Endodermal cell (in vitro differentiated cells): ENCODE measurements at regions not wholly inside any gene's neighbourhood (a gene's known extent, or its start where the extent isn't known, plus 50 kb on each side); places are given as distances from the start of the nearest gene placed in this dataset.

Source experiments
- DNase-seq: peaks from one replicate; pipeline ENCODE4 v3.0.0-alpha.2; 2017
- H3K27ac ChIP-seq: 2 replicates; pipeline ENCODE4 v1.5.1; 2013; ENCODE audit warnings: mild to moderate bottlenecking, low read depth, low read length, moderate library complexity
- H3K27me3 ChIP-seq: 2 replicates; pipeline ENCODE4 v1.6.1; 2013; ENCODE audit warnings: mild to moderate bottlenecking, low read length, moderate library complexity; ENCODE audit not compliant: insufficient read depth, control insufficient read depth, poor library complexity, severe bottlenecking
- H3K36me3 ChIP-seq: 2 replicates; pipeline ENCODE4 v1.7.0; 2013; ENCODE audit warnings: mild to moderate bottlenecking, low read length, moderate library complexity; ENCODE audit not compliant: control insufficient read depth, insufficient read depth
- H3K4me1 ChIP-seq: one replicate; pipeline ENCODE4 v1.7.0; 2013; ENCODE audit warnings: low read length; ENCODE audit not compliant: control insufficient read depth, insufficient read depth
- H3K4me3 ChIP-seq: 2 replicates; pipeline ENCODE4 v1.5.1; 2013; ENCODE audit warnings: mild to moderate bottlenecking, low read length, moderate library complexity
- H3K9ac ChIP-seq: 2 replicates; pipeline ENCODE4 v1.6.1; 2013; ENCODE audit warnings: mild to moderate bottlenecking, low read length, moderate library complexity; ENCODE audit not compliant: poor library complexity, severe bottlenecking; ENCODE audit errors: extremely low read depth
- H3K9me3 ChIP-seq: 2 replicates; pipeline ENCODE4 v1.6.1; 2013; ENCODE audit warnings: mild to moderate bottlenecking, low read length, moderate library complexity; ENCODE audit not compliant: control insufficient read depth
- H3K27ac Mint-ChIP-seq: 2 replicates; pipeline ENCODE4 v1.8.0; 2020; ENCODE audit warnings: mixed read lengths
- H3K27me3 Mint-ChIP-seq: 2 replicates; pipeline ENCODE4 v1.8.0; 2021; ENCODE audit warnings: mild to moderate bottlenecking, mixed read lengths; ENCODE audit not compliant: insufficient read depth
- H3K36me3 Mint-ChIP-seq: 2 replicates; pipeline ENCODE4 v1.8.0; 2020; ENCODE audit warnings: low read depth, mixed read lengths
- H3K4me1 Mint-ChIP-seq: 2 replicates; pipeline ENCODE4 v1.8.0; 2020; ENCODE audit warnings: mixed read lengths
- H3K4me3 Mint-ChIP-seq: 2 replicates; pipeline ENCODE4 v1.8.0; 2020; ENCODE audit warnings: mild to moderate bottlenecking, moderate library complexity, mixed read lengths
- H3K9me3 Mint-ChIP-seq: 2 replicates; pipeline ENCODE4 v1.8.0; 2020; ENCODE audit warnings: mild to moderate bottlenecking, mixed read lengths
- WGBS, 2 experiments: methylation state at CpG; one replicate each; pipeline versions ENCODE4 v1.1.5 to v1.1.7; 2013; ENCODE audit warnings: missing lambda C conversion rate in 2 of 2, mixed read lengths in 1 of 2; ENCODE audit not compliant: insufficient coverage in 1 of 2, insufficient read length in 1 of 2; 5-methylcytosine and 5-hydroxymethylcytosine counted together
- TF ChIP-seq, protein P1 (sequence below): fragments of 200-600 bp; sonication (generic); conservative IDR thresholded peaks from 2 replicates; pipeline ENCODE4 v1.5.0; 2021; ENCODE audit warnings: antibody characterized with exemption, mild to moderate bottlenecking

DNA sequence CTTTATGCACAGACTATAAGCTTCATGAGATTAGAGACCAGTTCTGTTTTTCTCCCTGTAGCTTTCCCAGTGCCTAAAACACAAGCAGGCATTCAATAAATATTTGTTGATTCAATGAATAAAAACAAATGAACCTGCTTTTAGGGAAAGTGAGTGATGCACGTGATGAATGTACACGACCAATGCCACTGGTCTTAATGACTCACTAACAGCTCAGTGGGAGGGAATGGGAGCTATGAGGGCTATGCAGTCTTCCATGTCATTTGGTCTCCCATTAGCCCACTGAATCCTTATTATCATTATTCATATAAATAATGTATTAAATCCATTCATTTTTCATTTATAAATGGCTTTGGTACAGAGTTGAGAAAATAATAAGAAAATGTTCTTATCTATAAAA, 247.4 kb downstream of the FBXO8 start:
- H3K27ac Mint-ChIP-seq = no peak overlapping the region
- no peak overlapping the region for H3K9ac ChIP-seq
- no peak overlapping the region for H3K4me3 ChIP-seq
- H3K27me3 ChIP-seq = no peaks in the 10 kb centered on the region
- WGBS, 2 experiments = 83% methylated on average over 2 of the region's 2 CpGs; no CpG with 5 or more reads in 1 of the 2 experiments
- H3K4me3 Mint-ChIP-seq = no peak overlapping the region
- H3K27me3 Mint-ChIP-seq = peaks cover 4% of the 10 kb centered on the region
- H3K36me3 ChIP-seq = no peaks in the 10 kb centered on the region
- H3K4me1 Mint-ChIP-seq = peaks cover 4% of the 10 kb centered on the region
- no peaks in the 10 kb centered on the region for H3K9me3 Mint-ChIP-seq
- H3K9me3 ChIP-seq = no peaks in the 10 kb centered on the region
- no peaks in the 10 kb centered on the region for H3K36me3 Mint-ChIP-seq
- H3K27ac ChIP-seq = no peak overlapping the region
- DNase-seq = no peak
- no peaks in the 10 kb centered on the region for H3K4me1 ChIP-seq
- TF ChIP-seq, protein P1, sequence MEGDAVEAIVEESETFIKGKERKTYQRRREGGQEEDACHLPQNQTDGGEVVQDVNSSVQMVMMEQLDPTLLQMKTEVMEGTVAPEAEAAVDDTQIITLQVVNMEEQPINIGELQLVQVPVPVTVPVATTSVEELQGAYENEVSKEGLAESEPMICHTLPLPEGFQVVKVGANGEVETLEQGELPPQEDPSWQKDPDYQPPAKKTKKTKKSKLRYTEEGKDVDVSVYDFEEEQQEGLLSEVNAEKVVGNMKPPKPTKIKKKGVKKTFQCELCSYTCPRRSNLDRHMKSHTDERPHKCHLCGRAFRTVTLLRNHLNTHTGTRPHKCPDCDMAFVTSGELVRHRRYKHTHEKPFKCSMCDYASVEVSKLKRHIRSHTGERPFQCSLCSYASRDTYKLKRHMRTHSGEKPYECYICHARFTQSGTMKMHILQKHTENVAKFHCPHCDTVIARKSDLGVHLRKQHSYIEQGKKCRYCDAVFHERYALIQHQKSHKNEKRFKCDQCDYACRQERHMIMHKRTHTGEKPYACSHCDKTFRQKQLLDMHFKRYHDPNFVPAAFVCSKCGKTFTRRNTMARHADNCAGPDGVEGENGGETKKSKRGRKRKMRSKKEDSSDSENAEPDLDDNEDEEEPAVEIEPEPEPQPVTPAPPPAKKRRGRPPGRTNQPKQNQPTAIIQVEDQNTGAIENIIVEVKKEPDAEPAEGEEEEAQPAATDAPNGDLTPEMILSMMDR = no peak

DNA sequence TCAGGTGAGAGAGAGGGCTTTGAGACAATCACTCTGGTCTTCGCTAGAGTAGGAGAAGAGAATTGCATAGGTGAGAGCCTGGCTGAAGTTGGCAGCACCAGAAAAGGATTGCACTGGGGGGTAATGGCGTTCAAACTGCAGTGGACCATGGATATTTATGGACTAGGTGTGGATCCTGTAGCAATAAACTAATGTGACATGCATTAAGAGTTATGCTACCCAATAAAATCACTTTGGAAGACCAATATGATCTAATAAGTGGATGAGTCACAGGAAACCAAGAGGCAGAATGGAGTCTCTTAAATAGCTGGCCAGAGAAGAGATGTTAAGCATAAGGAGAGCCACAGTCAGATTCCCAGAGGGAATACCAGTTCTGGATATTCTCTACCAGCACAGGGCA, 259.8 kb downstream of the FBXO8 start:
- WGBS, 2 experiments = 47 to 50% methylated on average over 2 of the region's 2 CpGs
- Mint-ChIP-seq H3K27ac (no peak overlapping the region), H3K27me3 (peaks cover 12% of the 10 kb centered on the region), H3K4me3 (no peak overlapping the region), H3K9me3 (no peaks in the 10 kb centered on the region), H3K4me1 (no peaks in the 10 kb centered on the region), H3K36me3 (no peaks in the 10 kb centered on the region)
- Histone ChIP-seq H3K27me3 (no peaks in the 10 kb centered on the region), H3K4me1 (no peaks in the 10 kb centered on the region), H3K27ac (no peak overlapping the region), H3K9ac (no peak overlapping the region), H3K9me3 (no peaks in the 10 kb centered on the region), H3K36me3 (no peaks in the 10 kb centered on the region), H3K4me3 (no peak overlapping the region)
- TF ChIP-seq, protein P1 = no peak
- no peak for DNase-seq

DNA sequence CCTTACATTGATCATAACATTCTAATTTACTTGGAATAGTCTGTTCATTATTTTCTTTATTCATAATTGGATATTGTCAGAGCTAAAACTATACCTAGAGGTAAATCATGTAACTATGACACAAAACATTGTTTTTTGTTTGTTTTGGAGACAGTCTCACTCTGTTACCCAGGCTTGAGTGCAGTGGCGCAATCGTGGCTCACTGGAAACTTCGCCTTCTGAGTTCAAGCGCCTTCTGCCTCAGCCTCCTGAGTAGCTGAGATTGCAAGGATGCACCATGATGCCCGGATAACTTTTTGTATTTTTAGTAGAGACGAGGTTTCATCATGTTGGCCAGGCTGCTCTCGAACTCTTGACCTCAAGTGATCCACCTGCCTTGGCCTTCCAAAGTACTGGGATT, 265.2 kb downstream of the FBXO8 start:
- Histone ChIP-seq H3K4me3 (no peak overlapping the region), H3K36me3 (no peaks in the 10 kb centered on the region), H3K9me3 (no peaks in the 10 kb centered on the region), H3K9ac (no peak overlapping the region), H3K27me3 (no peaks in the 10 kb centered on the region), H3K27ac (no peak overlapping the region), H3K4me1 (no peaks in the 10 kb centered on the region)
- H3K27ac Mint-ChIP-seq = no peak overlapping the region
- H3K9me3 Mint-ChIP-seq = no peaks in the 10 kb centered on the region
- TF ChIP-seq, protein P1 = no peak
- 95 to 100% methylated on average over 5 to 7 of the region's 7 CpGs for WGBS, 2 experiments
- H3K4me1 Mint-ChIP-seq = peaks cover 4% of the 10 kb centered on the region
- H3K27me3 Mint-ChIP-seq = peaks cover 6% of the 10 kb centered on the region
- no peaks in the 10 kb centered on the region for H3K36me3 Mint-ChIP-seq
- no peak overlapping the region for H3K4me3 Mint-ChIP-seq
- DNase-seq = no peak
